Upper lobe of right lung (tissue), 1 donor: ENCODE measurements at regions not wholly inside any gene's neighbourhood (a gene's known extent, or its start where the extent isn't known, plus 50 kb on each side); places are given as distances from the start of the nearest gene placed in this dataset.

Source experiments
- ATAC-seq: fragments of 200-7000 bp; cut with Tn5 transposase; one replicate; pipeline ENCODE4 v1.9.1; 2020; ENCODE audit warnings: mild to moderate bottlenecking, moderate library complexity
- DNase-seq: peaks from one replicate; pipeline ENCODE4 v3.0.0-alpha.2; 2020
- H3K27ac ChIP-seq: fragments of 200-600 bp; one replicate; pipeline ENCODE4 v1.8.0; 2022
- H3K27me3 ChIP-seq: fragments of 200-600 bp; one replicate; pipeline ENCODE4 v1.8.0; 2022; ENCODE audit warnings: mild to moderate bottlenecking
- H3K36me3 ChIP-seq: fragments of 200-600 bp; one replicate; pipeline ENCODE4 v1.8.0; 2022
- H3K4me1 ChIP-seq: fragments of 200-600 bp; one replicate; pipeline ENCODE4 v1.8.0; 2022
- H3K4me3 ChIP-seq: fragments of 200-600 bp; one replicate; pipeline ENCODE4 v1.8.0; 2022; ENCODE audit warnings: mild to moderate bottlenecking
- H3K9me3 ChIP-seq: fragments of 200-600 bp; one replicate; pipeline ENCODE4 v1.8.0; 2022
- intact Hi-C: fragments of 100-400 bp; cut with DNase I; formaldehyde crosslinking; loops from one replicate; pipeline ENCODE4 v1.11.0; 2022
- TF ChIP-seq, protein P1 (sequence below): fragments of 200-600 bp; IDR thresholded peaks from one replicate; pipeline ENCODE4 v1.8.0; 2022; ENCODE audit warnings: antibody characterized with exemption
- donor health status: DM: no; HTN: yes; CAD: no; lungs with severe emphysema.

DNA sequence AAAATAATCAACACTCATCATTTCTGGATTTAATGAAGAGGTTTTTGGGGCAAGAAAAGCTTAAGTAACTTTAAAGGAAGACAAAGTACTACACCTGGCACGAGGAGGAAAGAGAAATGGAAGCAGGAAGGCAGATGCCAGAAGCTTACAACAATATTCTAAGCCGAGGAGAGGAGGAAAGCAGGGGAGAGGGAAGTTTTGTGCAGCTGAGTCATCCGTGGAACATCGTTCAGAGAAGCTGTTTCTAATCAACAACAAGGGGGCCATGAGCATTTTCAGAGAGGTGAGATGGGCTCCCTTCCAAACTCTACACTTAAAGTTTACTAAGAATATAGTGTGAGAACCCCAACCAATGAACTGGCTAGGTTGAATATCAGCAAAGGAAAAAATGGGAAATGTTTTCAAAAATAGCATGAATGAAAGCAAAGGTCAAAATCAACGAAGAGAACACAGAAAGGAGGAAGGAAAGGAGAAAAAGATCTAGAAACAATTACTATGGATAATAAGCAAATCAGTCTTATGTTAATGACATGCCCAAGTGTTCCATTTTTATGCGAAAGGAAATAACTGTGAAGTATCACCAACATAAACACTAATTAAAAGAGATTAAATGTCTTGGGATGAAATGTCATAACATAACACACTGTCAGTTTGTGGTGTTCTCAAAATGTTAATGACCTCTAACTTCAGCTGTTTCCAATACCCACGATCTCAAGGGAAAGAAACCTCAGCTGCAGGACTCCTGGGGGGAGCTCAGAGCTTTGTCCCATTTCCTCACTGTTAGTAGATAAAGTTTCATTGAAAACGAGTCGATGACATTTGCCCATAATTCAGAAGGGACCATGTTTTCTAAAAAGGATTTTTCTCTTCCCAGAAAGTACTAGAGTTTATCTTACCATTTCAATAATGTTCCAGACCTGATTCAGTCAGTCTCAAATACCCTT is 203.4 kb upstream of the STXBP5 start:
- no peaks in the 10 kb centered on the region for H3K9me3 ChIP-seq
- no peak overlapping the region for H3K4me3 ChIP-seq
- TF ChIP-seq, protein P1, sequence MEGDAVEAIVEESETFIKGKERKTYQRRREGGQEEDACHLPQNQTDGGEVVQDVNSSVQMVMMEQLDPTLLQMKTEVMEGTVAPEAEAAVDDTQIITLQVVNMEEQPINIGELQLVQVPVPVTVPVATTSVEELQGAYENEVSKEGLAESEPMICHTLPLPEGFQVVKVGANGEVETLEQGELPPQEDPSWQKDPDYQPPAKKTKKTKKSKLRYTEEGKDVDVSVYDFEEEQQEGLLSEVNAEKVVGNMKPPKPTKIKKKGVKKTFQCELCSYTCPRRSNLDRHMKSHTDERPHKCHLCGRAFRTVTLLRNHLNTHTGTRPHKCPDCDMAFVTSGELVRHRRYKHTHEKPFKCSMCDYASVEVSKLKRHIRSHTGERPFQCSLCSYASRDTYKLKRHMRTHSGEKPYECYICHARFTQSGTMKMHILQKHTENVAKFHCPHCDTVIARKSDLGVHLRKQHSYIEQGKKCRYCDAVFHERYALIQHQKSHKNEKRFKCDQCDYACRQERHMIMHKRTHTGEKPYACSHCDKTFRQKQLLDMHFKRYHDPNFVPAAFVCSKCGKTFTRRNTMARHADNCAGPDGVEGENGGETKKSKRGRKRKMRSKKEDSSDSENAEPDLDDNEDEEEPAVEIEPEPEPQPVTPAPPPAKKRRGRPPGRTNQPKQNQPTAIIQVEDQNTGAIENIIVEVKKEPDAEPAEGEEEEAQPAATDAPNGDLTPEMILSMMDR: no peak
- H3K36me3 ChIP-seq: no peaks in the 10 kb centered on the region
- ATAC-seq (no peak), DNase-seq (no peak)
- no peak overlapping the region for H3K27ac ChIP-seq
- no peaks in the 10 kb centered on the region for H3K27me3 ChIP-seq
- intact Hi-C loops: no loop called here
- H3K4me1 ChIP-seq: no peaks in the 10 kb centered on the region

DNA sequence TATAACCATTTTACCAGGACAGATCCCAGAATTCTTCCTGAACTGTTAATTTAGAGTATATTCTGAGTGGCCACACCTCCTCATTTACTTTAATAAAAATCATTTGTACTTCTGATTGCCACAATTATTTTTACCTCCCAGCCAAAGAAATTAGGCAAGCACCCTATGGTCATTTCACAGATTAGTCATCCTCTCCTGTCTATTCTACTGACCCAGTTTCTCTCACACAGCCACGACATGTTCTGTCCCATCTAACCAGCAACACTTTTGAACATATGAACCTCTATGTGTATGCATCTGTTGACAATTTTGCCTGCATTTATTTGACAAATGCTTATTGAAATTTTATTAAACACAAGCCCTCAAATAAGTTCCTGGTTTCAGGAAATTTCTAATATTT is 202.6 kb upstream of the STXBP5 start:
- no peak for ATAC-seq
- TF ChIP-seq, protein P1: no peak

DNA sequence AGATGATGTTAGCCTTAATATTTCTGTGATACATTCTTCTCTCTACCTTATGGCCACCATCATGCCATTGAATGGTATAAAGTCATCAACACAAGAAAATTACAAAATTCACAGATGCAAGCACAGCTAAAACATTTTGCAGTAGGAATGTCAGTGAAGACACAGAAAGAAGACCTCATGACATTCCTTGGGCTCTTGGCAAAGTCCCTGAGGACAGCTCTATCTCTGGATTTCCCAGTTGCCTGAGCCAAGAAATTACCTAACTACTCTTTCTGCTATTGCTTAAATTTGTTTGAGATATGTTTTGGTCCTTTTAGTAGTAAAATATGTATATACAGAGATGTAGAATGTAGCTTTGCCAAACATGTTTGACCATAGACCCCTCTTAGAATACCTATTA is 201.0 kb upstream of the STXBP5 start:
- TF ChIP-seq, protein P1: no peak

More for the DNA sequence above, 202.6 kb upstream of the STXBP5 start:
- Histone ChIP-seq H3K27me3 (no peaks in the 10 kb centered on the region), H3K4me1 (no peaks in the 10 kb centered on the region), H3K4me3 (no peak overlapping the region), H3K36me3 (no peaks in the 10 kb centered on the region), H3K27ac (no peak overlapping the region), H3K9me3 (no peaks in the 10 kb centered on the region)
- no peak for DNase-seq
- intact Hi-C loops: no loop called here

DNA sequence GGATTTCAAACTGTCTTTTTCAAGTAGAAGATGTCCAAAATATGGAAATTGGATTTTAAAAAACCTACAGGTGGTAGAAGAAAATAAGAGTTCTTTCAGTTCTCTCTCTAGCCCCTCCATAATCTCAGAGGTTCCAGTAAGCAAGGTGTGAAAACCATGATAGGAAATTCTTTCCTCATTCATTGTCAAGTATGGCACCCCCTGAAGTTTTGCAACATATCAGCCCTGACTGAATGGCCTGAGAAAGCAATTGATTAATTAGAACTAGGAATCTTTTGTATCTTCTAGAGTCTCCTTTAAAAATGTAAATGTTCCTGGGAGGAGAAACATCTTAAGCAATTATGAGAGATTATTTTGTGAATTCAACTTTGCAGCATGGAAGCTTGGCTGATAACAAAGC is 198.7 kb upstream of the STXBP5 start:
- no peak for DNase-seq

More for the DNA sequence above, 201.0 kb upstream of the STXBP5 start:
- intact Hi-C loops: no loop called here
- DNase-seq (no peak), ATAC-seq (no peak)
- Histone ChIP-seq H3K9me3 (no peaks in the 10 kb centered on the region), H3K4me3 (no peak overlapping the region), H3K27me3 (no peaks in the 10 kb centered on the region), H3K36me3 (no peaks in the 10 kb centered on the region), H3K4me1 (no peaks in the 10 kb centered on the region), H3K27ac (no peak overlapping the region)

DNA sequence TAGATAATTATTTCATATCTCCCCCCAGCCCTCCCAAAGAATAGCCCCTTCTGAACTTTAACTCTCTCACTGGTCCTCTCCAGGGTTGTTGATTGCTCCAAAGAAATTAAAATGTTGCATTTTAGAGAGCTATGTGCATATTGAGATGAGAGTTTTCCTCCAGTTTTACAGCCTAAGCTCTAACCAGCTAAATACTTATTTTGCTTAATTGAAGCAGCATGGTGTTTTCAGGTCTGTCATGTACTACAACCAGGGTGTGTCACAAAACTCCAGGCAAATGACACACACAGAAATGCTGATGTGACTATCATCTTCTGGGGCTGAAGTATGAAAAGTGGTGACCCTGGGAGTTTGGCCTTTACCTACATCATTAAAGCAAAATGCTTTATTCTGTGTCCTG is 196.8 kb upstream of the STXBP5 start:
- ATAC-seq: no peak
- Histone ChIP-seq H3K4me1 (no peaks in the 10 kb centered on the region), H3K36me3 (no peaks in the 10 kb centered on the region), H3K9me3 (no peaks in the 10 kb centered on the region), H3K4me3 (no peak overlapping the region), H3K27ac (no peak overlapping the region), H3K27me3 (no peaks in the 10 kb centered on the region)
- TF ChIP-seq, protein P1: no peak
- intact Hi-C loops: no loop called here
- DNase-seq: no peak

More for the DNA sequence above, 198.7 kb upstream of the STXBP5 start:
- TF ChIP-seq, protein P1: no peak
- intact Hi-C loops: no loop called here
- no peak overlapping the region for H3K27ac ChIP-seq
- ATAC-seq: no peak
- no peaks in the 10 kb centered on the region for H3K36me3 ChIP-seq
- H3K4me3 ChIP-seq: no peak overlapping the region
- no peaks in the 10 kb centered on the region for H3K9me3 ChIP-seq
- H3K4me1 ChIP-seq: no peaks in the 10 kb centered on the region
- H3K27me3 ChIP-seq: no peaks in the 10 kb centered on the region
